HG02938 (cell line): ENCODE measurements at regions not wholly inside any gene's neighbourhood (a gene's known extent, or its start where the extent isn't known, plus 50 kb on each side); places are given as distances from the start of the nearest gene placed in this dataset.

Source experiments
- ATAC-seq: cut with Tn5 transposase; IDR thresholded peaks from one replicate; pipeline ENCODE4 v1.9.1; 2021; ENCODE audit warnings: mild to moderate bottlenecking, moderate library complexity; ENCODE audit not compliant: unreplicated experiment

- no peak for ATAC-seq
Observed at GRCh38 chr17:65446043-65446442, 115.4 kb downstream of the AXIN2 start.

- ATAC-seq = no peak
Observed at GRCh38 chr17:65444049-65444448, 117.4 kb downstream of the AXIN2 start.

- no peak for ATAC-seq
Observed at GRCh38 chr17:65442691-65443090, 118.8 kb downstream of the AXIN2 start.

- no peak for ATAC-seq
Observed at GRCh38 chr17:65442250-65442649, 119.2 kb downstream of the AXIN2 start.

- ATAC-seq = no peak
Observed at GRCh38 chr17:65441053-65441605, 120.3 kb downstream of the AXIN2 start.

- no peak for ATAC-seq
Observed at GRCh38 chr17:65438708-65439294, 122.6 kb downstream of the AXIN2 start.

GRCh38 chr17:65438173-65438572, 123.3 kb downstream of the AXIN2 start:
- ATAC-seq = no peak

GRCh38 chr17:65436871-65437270, 124.6 kb downstream of the AXIN2 start:
- no peak for ATAC-seq

- no peak for ATAC-seq
Observed at GRCh38 chr17:65434878-65435277, 126.6 kb downstream of the AXIN2 start.

- no peak for ATAC-seq
Observed at GRCh38 chr17:65434251-65434650, 127.2 kb downstream of the AXIN2 start.

- ATAC-seq = no peak
Observed at GRCh38 chr17:65433592-65433991, 127.9 kb downstream of the AXIN2 start.

- no peak for ATAC-seq
Observed at GRCh38 chr17:65433157-65433556, 128.3 kb downstream of the AXIN2 start.

- no peak for ATAC-seq
Observed at GRCh38 chr17:65431116-65431515, 130.3 kb downstream of the AXIN2 start.

GRCh38 chr17:65430209-65430833, 131.1 kb downstream of the AXIN2 start:
- no peak for ATAC-seq

- ATAC-seq = no peak
Observed at GRCh38 chr17:65423346-65424140, 137.9 kb downstream of the AXIN2 start.

- ATAC-seq = no peak
Observed at GRCh38 chr17:65418622-65419021, 142.8 kb downstream of the AXIN2 start.

- ATAC-seq = no peak
Observed at GRCh38 chr17:65417406-65418221, 143.8 kb downstream of the AXIN2 start.

- ATAC-seq = no peak
Observed at GRCh38 chr17:65415991-65416390, 145.5 kb downstream of the AXIN2 start.

GRCh38 chr17:65413390-65413789, 148.1 kb downstream of the AXIN2 start:
- no peak for ATAC-seq

- ATAC-seq = no peak
Observed at GRCh38 chr17:65409381-65409780, 152.1 kb downstream of the AXIN2 start.

- no peak for ATAC-seq
Observed at GRCh38 chr17:65408050-65408449, 153.4 kb downstream of the AXIN2 start.
